Parathyroid adenoma (tissue), 2 donors: ENCODE measurements at regions not wholly inside any gene's neighbourhood (a gene's known extent, or its start where the extent isn't known, plus 50 kb on each side); places are given as distances from the start of the nearest gene placed in this dataset.

Experiments
- H2AFZ ChIP-seq: fragments of 300-600 bp; sonication (generic); one replicate; pipeline ENCODE4 v1.7.0; 2017; ENCODE audit warnings: antibody characterized with exemption, mild to moderate bottlenecking
- H3K27ac ChIP-seq: fragments of 300-600 bp; sonication (generic); one replicate; pipeline ENCODE4 v1.7.0; 2017
- H3K27me3 ChIP-seq: fragments of 300-600 bp; sonication (generic); one replicate; pipeline ENCODE4 v1.7.0; 2017; ENCODE audit warnings: low read length; ENCODE audit not compliant: control insufficient read depth, insufficient read depth
- H3K36me3 ChIP-seq: fragments of 300-600 bp; sonication (generic); one replicate; pipeline ENCODE4 v1.7.0; 2017; ENCODE audit warnings: low read length; ENCODE audit not compliant: control insufficient read depth, insufficient read depth
- H3K4me1 ChIP-seq: fragments of 300-600 bp; sonication (generic); one replicate; pipeline ENCODE4 v1.7.0; 2017; ENCODE audit warnings: control low read depth
- H3K4me2 ChIP-seq: fragments of 300-600 bp; sonication (generic); one replicate; pipeline ENCODE4 v1.7.0; 2017; ENCODE audit warnings: low read length
- H3K4me3 ChIP-seq: fragments of 300-600 bp; sonication (generic); one replicate; pipeline ENCODE4 v1.7.0; 2017; ENCODE audit warnings: low read depth, low read length
- H3K79me2 ChIP-seq: fragments of 300-600 bp; sonication (generic); one replicate; pipeline ENCODE4 v1.7.0; 2017; ENCODE audit warnings: control low read depth
- H3K9ac ChIP-seq: fragments of 300-600 bp; sonication (generic); one replicate; pipeline ENCODE4 v1.7.0; 2017; ENCODE audit warnings: mild to moderate bottlenecking
- H3K9me3 ChIP-seq: fragments of 300-600 bp; sonication (generic); one replicate; pipeline ENCODE4 v1.7.0; 2017; ENCODE audit warnings: low read length; ENCODE audit not compliant: control insufficient read depth
- TF ChIP-seq, protein P1 (sequence below): fragments of 300-600 bp; sonication (generic); IDR thresholded peaks from one replicate; pipeline ENCODE4 v1.7.0; 2017; ENCODE audit warnings: antibody characterized with exemption, mild to moderate bottlenecking
- donor health status: primary hyperparathyroidism.

GRCh38 chr11:23221366-23221765 lies 361.1 kb upstream of the CCDC179 start:
- H3K36me3 ChIP-seq: no peaks in the 10 kb centered on the region
- H2AFZ ChIP-seq: no peak overlapping the region
- H3K4me3 ChIP-seq: no peak overlapping the region
- TF ChIP-seq, protein P1, sequence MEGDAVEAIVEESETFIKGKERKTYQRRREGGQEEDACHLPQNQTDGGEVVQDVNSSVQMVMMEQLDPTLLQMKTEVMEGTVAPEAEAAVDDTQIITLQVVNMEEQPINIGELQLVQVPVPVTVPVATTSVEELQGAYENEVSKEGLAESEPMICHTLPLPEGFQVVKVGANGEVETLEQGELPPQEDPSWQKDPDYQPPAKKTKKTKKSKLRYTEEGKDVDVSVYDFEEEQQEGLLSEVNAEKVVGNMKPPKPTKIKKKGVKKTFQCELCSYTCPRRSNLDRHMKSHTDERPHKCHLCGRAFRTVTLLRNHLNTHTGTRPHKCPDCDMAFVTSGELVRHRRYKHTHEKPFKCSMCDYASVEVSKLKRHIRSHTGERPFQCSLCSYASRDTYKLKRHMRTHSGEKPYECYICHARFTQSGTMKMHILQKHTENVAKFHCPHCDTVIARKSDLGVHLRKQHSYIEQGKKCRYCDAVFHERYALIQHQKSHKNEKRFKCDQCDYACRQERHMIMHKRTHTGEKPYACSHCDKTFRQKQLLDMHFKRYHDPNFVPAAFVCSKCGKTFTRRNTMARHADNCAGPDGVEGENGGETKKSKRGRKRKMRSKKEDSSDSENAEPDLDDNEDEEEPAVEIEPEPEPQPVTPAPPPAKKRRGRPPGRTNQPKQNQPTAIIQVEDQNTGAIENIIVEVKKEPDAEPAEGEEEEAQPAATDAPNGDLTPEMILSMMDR: no peak
- H3K27ac ChIP-seq: no peak overlapping the region
- H3K79me2 ChIP-seq: no peaks in the 10 kb centered on the region
- no peak overlapping the region for H3K9ac ChIP-seq
- no peaks in the 10 kb centered on the region for H3K27me3 ChIP-seq
- no peak overlapping the region for H3K4me2 ChIP-seq
- no peaks in the 10 kb centered on the region for H3K4me1 ChIP-seq
- H3K9me3 ChIP-seq: no peaks in the 10 kb centered on the region

DNA sequence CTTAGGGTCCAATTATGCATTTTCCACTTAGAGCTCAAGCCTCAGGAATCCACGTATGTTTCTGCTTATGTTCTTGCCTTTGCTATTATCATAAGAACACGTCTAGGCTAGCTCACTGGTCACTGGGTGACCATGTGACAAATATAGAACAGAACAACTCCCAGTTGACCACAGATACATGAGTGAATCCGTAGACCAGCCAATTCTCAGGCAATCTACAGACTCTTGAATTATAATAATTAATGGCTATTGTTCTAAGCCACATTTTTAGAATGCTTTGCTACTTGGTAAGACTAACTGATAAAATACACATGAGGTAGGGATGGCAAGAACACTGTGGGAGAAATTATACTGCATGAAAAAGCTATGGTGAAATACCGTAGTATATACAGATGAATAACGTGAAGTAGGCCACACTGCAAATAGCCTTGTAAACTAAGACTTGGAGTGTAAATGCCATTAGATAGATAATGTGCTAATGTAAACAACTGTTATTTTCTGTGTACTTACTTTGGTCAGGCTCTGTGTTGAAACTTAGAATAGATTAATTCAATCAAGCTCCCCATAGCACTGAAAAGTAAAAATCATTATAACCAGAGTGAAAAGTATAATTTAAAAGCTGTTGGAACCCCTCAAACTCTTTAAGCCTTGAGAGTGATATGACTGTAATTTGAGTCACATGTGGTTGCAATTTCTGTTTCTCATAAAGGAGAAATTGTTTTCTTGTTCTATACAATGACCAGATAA lies 366.2 kb upstream of the CCDC179 start:
- H3K4me1 ChIP-seq: no peaks in the 10 kb centered on the region
- H3K4me2 ChIP-seq: no peak overlapping the region
- no peaks in the 10 kb centered on the region for H3K27me3 ChIP-seq
- H2AFZ ChIP-seq: no peak overlapping the region
- no peaks in the 10 kb centered on the region for H3K36me3 ChIP-seq
- no peaks in the 10 kb centered on the region for H3K9me3 ChIP-seq
- no peak overlapping the region for H3K9ac ChIP-seq
- no peak overlapping the region for H3K4me3 ChIP-seq
- H3K79me2 ChIP-seq: no peaks in the 10 kb centered on the region
- H3K27ac ChIP-seq: peak overlapping the region; percentile 4
- TF ChIP-seq, protein P1: no peak

DNA sequence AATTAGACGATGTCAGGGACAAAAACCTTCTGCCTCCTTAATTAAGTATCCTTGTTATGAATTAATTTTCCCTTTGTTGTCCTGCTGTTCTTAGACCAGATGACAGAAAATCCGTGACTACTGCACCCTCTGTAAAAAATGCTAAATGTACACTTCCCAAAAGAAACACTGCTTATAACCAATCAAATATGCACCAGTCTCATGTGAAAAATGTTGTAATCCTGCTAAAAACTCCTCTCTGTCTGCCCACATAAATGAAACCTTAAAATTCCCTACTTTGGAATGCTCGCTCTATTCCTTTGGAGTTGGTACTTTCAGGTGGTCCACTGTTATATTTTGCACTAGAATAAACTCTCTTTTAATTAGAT lies 366.8 kb upstream of the CCDC179 start:
- Histone ChIP-seq H3K9ac (no peak overlapping the region), H3K4me2 (no peak overlapping the region), H2AFZ (no peak overlapping the region), H3K9me3 (no peaks in the 10 kb centered on the region), H3K27me3 (no peaks in the 10 kb centered on the region), H3K79me2 (no peaks in the 10 kb centered on the region), H3K27ac (peak overlapping the region; percentile 4), H3K4me3 (no peak overlapping the region), H3K4me1 (no peaks in the 10 kb centered on the region), H3K36me3 (no peaks in the 10 kb centered on the region)
- TF ChIP-seq, protein P1: no peak

DNA sequence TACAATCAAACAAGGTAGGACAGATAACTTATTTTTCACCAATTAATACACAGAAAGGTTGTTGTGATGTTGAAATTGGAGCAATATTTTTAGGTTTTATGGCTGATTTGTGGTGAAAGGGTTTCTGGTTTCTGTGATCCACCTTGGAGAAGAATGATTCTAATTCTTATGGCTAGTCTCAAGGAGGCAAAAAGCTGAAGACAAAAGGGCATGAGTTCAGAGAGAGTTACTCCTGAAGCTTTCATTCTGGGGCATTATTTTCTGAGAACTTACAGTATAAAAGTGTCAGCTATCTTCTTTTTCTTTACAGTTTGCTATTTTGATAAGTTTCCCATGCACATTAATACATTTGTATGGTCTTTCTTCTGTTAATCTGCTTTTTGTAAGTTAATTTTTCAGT lies 372.4 kb upstream of the CCDC179 start:
- Histone ChIP-seq H3K36me3 (no peaks in the 10 kb centered on the region), H3K4me2 (no peak overlapping the region)

More for the DNA sequence above, 372.4 kb upstream of the CCDC179 start:
- Histone ChIP-seq H3K4me3 (no peak overlapping the region), H3K27ac (no peak overlapping the region), H3K79me2 (no peaks in the 10 kb centered on the region), H2AFZ (no peak overlapping the region), H3K9me3 (no peaks in the 10 kb centered on the region), H3K27me3 (no peaks in the 10 kb centered on the region), H3K9ac (no peak overlapping the region), H3K4me1 (no peaks in the 10 kb centered on the region)
- TF ChIP-seq, protein P1: no peak
